ENCODE measurements at regions not wholly inside any gene's neighbourhood (a gene's known extent, or its start where the extent isn't known, plus 50 kb on each side); places are given as distances from the start of the nearest gene placed in this dataset.
A peak's percentile ranks its signal among the peaks of the same experiment; 100 is the strongest.

DNA sequence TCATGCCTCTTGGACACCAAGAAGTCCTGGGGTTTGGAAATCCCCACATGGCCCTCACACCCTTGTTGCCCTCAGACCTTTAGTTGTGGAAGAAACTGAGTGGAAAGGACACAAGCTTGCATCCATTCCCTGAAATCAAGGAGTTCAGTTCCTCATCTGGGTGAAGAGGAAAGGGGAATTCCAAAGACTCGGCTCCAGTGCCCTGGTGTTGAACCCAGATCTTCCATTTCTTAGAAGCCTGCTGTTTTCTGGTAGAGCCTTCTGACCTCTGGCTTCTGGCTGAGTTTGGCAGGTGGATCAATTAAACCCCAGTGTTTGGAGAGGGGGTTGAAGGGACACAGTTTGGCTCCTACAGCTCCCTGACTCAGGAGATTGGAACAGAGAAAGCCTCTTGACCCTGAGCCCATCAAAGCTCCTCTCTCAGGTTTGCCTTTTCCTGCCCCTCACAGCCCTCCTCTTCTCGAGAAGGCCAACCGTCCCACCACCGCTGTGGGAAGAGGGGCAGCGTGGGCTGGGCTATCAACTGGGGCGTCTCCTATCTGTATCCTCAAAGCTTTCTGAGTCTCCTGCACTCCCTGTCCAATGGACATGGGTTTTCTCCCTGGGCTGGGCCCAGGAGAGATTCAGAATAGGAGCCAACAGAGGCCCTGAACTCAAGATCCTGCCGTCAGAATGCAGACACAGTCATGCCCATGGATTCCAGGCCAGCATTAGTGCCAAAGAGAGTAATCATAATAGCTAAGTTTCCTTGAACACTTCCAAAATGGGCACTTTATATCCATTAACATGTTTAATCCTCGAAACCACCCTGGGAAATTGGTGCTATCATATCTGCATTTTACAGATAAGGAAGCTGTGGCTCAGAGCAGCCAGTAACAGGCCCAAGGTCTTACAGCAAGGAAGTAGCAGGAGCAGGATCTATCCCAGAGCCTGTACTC lies 146.2 kb downstream of the VEGFA start (continued):
- TF ChIP-seq SNRNP70 (IDR thresholded peaks at IDR 0.05; ENCODE audit: low read depth, low read length), result no peak
- no peak for TF ChIP-seq ZNF629 (CRISPR knock-in tag; conservative IDR thresholded peaks at IDR 0.05)
- no peak for TF ChIP-seq HMGXB4 (CRISPR knock-in tag; IDR thresholded peaks at IDR 0.05; ENCODE audit: borderline replicate concordance in 1 of 2, low read depth in 1 of 2)
- no peak for TF ChIP-seq ZNF780A (CRISPR knock-in tag; IDR thresholded peaks at IDR 0.05)
- no peak for TF ChIP-seq POGK (CRISPR knock-in tag; conservative IDR thresholded peaks at IDR 0.05)

DNA sequence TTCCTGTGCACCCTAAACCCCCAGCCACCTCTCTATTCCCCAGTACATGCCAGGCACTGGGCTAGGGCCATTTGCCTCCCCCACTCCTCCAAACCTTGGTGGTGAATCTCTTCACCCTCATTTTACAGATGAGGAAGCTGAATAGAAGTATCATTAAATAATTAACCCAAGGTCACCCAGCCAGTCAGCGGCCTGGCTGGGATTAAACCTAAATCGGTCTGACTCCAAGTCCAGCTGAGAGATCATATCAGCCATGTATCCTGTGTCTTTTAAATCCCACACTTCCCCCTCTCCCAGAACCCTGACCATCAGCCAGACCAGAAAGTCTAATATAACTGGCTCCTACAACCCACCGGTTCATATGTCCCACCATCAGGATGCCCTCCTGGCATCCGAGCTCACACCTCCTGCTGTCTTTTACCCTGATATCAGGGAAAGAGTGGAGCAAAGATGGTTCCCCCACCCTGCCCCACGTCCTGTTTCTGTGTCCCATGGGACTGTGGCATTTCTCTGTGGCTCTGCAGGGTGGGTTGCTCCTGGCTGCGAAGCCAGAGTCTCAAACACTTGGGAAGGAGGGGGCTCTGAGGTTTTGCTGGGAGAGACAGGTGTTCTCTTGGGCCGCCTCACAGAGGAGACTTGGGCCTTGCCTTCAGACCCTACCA lies 145.3 kb downstream of the VEGFA start:
- Histone ChIP-seq H3K9ac (ENCODE audit: insufficient read depth, low read depth, low read length) (no peak overlapping the region), H2AFZ (ENCODE audit: low read length) (no peak overlapping the region), H4K20me1 (ENCODE audit: insufficient read depth, low read length) (no peaks in the 10 kb centered on the region), H3K36me3 (replicated peaks in 1 of 2; ENCODE audit: control insufficient read depth in 1 of 2, insufficient read depth in 2 of 2, low read length in 2 of 2) (no peaks in the 10 kb centered on the region), H3K27me3 (ENCODE audit: control insufficient read depth in 1 of 2, insufficient read depth in 2 of 2, low read length in 2 of 2) (no peaks in the 10 kb centered on the region), H3K9me3 (ENCODE audit: low read length) (no peaks in the 10 kb centered on the region), H3K4me1 (ENCODE audit: insufficient read depth, low read length) (peaks cover 100% of the 10 kb centered on the region), H3K4me3 (replicated peaks in 1 of 3; ENCODE audit: insufficient read depth in 1 of 3, low read depth in 2 of 3, low read length in 3 of 3) (no peak overlapping the region), H3K27ac (ENCODE audit: extremely low read length, insufficient read depth, low read length) (peak overlapping the region; percentile 85), H3K79me2 (ENCODE audit: insufficient read depth, low read length) (no peaks in the 10 kb centered on the region), H3K4me2 (ENCODE audit: low read depth, low read length) (no peak overlapping the region)
- FAIRE-seq (no peak), DNase-seq (ENCODE audit: low spot score) (no peak), ATAC-seq (no peak)
- ChIA-PET CTCF (ENCODE audit: low intra/inter-chr PET ratio, low total read pairs) (no interaction called here), POLR2A (interaction anchor here (1.6 to 6.8 kb wide), 5 partner anchors 11 to 279 kb away, joined by 6 to 133 read pairs (median 20); partner anchors contain the start of genes MAD2L1BP and VEGFA)
- in situ Hi-C loops (cut with HindIII; ENCODE audit: extremely low pct_ligation_motif_present, low pct_unique_long_range_greater_than_20kb), result no loop called here
- BruUV-seq (replicated peaks), result no TSS peak
- intact Hi-C loops (cut with micrococcal nuclease; ENCODE audit: unreplicated experiment), result no loop called here
- 88% methylated on average over 7 of the region's 7 CpGs for WGBS (ENCODE audit: low lambda C conversion rate)
- TF ChIP-seq, protein P1, sequence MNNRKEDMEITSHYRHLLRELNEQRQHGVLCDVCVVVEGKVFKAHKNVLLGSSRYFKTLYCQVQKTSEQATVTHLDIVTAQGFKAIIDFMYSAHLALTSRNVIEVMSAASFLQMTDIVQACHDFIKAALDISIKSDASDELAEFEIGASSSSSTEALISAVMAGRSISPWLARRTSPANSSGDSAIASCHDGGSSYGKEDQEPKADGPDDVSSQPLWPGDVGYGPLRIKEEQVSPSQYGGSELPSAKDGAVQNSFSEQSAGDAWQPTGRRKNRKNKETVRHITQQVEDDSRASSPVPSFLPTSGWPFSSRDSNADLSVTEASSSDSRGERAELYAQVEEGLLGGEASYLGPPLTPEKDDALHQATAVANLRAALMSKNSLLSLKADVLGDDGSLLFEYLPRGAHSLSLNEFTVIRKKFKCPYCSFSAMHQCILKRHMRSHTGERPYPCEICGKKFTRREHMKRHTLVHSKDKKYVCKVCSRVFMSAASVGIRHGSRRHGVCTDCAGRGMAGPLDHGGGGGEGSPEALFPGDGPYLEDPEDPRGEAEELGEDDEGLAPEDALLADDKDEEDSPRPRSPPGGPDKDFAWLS (CRISPR knock-in tag; IDR thresholded peaks at IDR 0.05; ENCODE audit: borderline replicate concordance), result 0 out of 2 replicates have a peak, but pooled peaks have one; percentile 7
- no peak for TF ChIP-seq ZNF451 (CRISPR knock-in tag; IDR thresholded peaks at IDR 0.05)
- no peak for TF ChIP-seq MLX (CRISPR knock-in tag; IDR thresholded peaks at IDR 0.05)
- TF ChIP-seq MYC (CRISPR knock-in tag; IDR thresholded peaks at IDR 0.05; ENCODE audit: borderline replicate concordance), result 0 out of 2 replicates have a peak, but pooled peaks have one; percentile 19
- TF ChIP-seq NR2C2 (CRISPR knock-in tag; IDR thresholded peaks at IDR 0.05; ENCODE audit: borderline replicate concordance), result peak; percentile 9; the same call in 1 of the 2 replicates
- TF ChIP-seq, protein P2, sequence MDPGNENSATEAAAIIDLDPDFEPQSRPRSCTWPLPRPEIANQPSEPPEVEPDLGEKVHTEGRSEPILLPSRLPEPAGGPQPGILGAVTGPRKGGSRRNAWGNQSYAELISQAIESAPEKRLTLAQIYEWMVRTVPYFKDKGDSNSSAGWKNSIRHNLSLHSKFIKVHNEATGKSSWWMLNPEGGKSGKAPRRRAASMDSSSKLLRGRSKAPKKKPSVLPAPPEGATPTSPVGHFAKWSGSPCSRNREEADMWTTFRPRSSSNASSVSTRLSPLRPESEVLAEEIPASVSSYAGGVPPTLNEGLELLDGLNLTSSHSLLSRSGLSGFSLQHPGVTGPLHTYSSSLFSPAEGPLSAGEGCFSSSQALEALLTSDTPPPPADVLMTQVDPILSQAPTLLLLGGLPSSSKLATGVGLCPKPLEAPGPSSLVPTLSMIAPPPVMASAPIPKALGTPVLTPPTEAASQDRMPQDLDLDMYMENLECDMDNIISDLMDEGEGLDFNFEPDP (CRISPR knock-in tag; conservative IDR thresholded peaks at IDR 0.05), result 0 out of 2 replicates have a peak, but pooled peaks have one; percentile 73
- 0 out of 2 replicates have a peak, but pooled peaks have one; percentile 32 for TF ChIP-seq GTF3A (CRISPR knock-in tag; conservative IDR thresholded peaks at IDR 0.05)
